Left colon (tissue), 2 donors: ENCODE measurements at regions not wholly inside any gene's neighbourhood (a gene's known extent, or its start where the extent isn't known, plus 50 kb on each side); places are given as distances from the start of the nearest gene placed in this dataset.

Source experiments
- ATAC-seq: fragments of 200-7000 bp; cut with Tn5 transposase; one replicate; pipeline ENCODE4 v1.9.1; 2020; ENCODE audit warnings: mild to moderate bottlenecking, moderate library complexity
- DNase-seq, 2 donors: peaks; one replicate each; pipeline ENCODE4 v3.0.0-alpha.2; 2020
- intact Hi-C, 2 donors: fragments of 100-400 bp; cut with DNase I in 1 of 2; cut with micrococcal nuclease in 1 of 2; formaldehyde crosslinking; loops; one replicate each; pipeline versions ENCODE4 v1.11.2 to v1.14.0; 2022; cut with DNase I, micrococcal nuclease
- donor health status: DM: no; HTN: no; CAD: no.
- donor health status: DM: yes; HTN: yes; CAD: no.

GRCh38 chr9:82546136-82546535, 516.8 kb downstream of the RASEF start:
- ATAC-seq (no peak), DNase-seq (no peak)
- intact Hi-C loops: no loop called here

GRCh38 chr9:82547995-82548394, 514.9 kb downstream of the RASEF start:
- ATAC-seq (no peak), DNase-seq (no peak)
- intact Hi-C loops: no loop called here

GRCh38 chr9:82549174-82549821, 513.6 kb downstream of the RASEF start:
- ATAC-seq: no peak

GRCh38 chr9:82552784-82553183, 510.2 kb downstream of the RASEF start:
- intact Hi-C loops: no loop called here
- ATAC-seq: no peak
- no peak for DNase-seq

More at GRCh38 chr9:82549174-82549821, 513.6 kb downstream of the RASEF start:
- no peak for DNase-seq
- intact Hi-C loops: no loop called here

GRCh38 chr9:82553654-82554366, 509.1 kb downstream of the RASEF start:
- ATAC-seq (no peak), DNase-seq (no peak)
- intact Hi-C loops: no loop called here

GRCh38 chr9:82554381-82554780, 508.6 kb downstream of the RASEF start:
- intact Hi-C loops: no loop called here
- ATAC-seq (no peak), DNase-seq (no peak)

GRCh38 chr9:82555031-82555430, 507.9 kb downstream of the RASEF start:
- DNase-seq: no peak
- intact Hi-C loops: no loop called here
- no peak for ATAC-seq

GRCh38 chr9:82555431-82556051, 507.4 kb downstream of the RASEF start:
- intact Hi-C loops: no loop called here
- ATAC-seq: no peak
- no peak for DNase-seq

GRCh38 chr9:82558346-82558745, 504.6 kb downstream of the RASEF start:
- DNase-seq (no peak), ATAC-seq (no peak)
- intact Hi-C loops: no loop called here

GRCh38 chr9:82558855-82559630, 503.9 kb downstream of the RASEF start:
- intact Hi-C loops: no loop called here
- peak; percentile 69 for ATAC-seq
- no peak for DNase-seq

- ATAC-seq (no peak), DNase-seq (no peak)
- intact Hi-C loops: no loop called here
Measured at GRCh38 chr9:82560036-82560435, 502.9 kb downstream of the RASEF start.

- DNase-seq (peak; percentile 17 to 35), ATAC-seq (peak; percentile 79)
- intact Hi-C loops: no loop called here
Measured at GRCh38 chr9:82560457-82560904, 502.5 kb downstream of the RASEF start.

- no peak for DNase-seq
- intact Hi-C loops: no loop called here
- no peak for ATAC-seq
Measured at GRCh38 chr9:82563094-82563493, 499.8 kb downstream of the RASEF start.

- intact Hi-C loops: no loop called here
- DNase-seq (no peak), ATAC-seq (no peak)
Measured at GRCh38 chr9:82563841-82564240, 499.1 kb downstream of the RASEF start.

GRCh38 chr9:82565188-82565969, 497.6 kb downstream of the RASEF start:
- DNase-seq (no peak), ATAC-seq (no peak)
- intact Hi-C loops: no loop called here

GRCh38 chr9:82567953-82568352, 495.0 kb downstream of the RASEF start:
- intact Hi-C loops: no loop called here
- DNase-seq (no peak), ATAC-seq (no peak)

GRCh38 chr9:82570226-82570625, 492.7 kb downstream of the RASEF start:
- peak; percentile 69 for ATAC-seq
- DNase-seq: peak in 1 of 2 donors; percentile 8
- intact Hi-C loops: no loop called here

- DNase-seq (no peak), ATAC-seq (peak; percentile 50)
- intact Hi-C loops: no loop called here
Measured at GRCh38 chr9:82571540-82571939, 491.4 kb downstream of the RASEF start.

GRCh38 chr9:82572146-82572545, 490.8 kb downstream of the RASEF start:
- intact Hi-C loops: no loop called here
- DNase-seq: no peak
- ATAC-seq: no peak
